Large intestine (tissue), 3 donors: ENCODE measurements at regions not wholly inside any gene's neighbourhood (a gene's known extent, or its start where the extent isn't known, plus 50 kb on each side); places are given as distances from the start of the nearest gene placed in this dataset.

ENCODE experiments used
- DNase-seq, 2 donors: peaks; one replicate each; pipeline versions ENCODE4 v3.0.0 to v3.0.0-alpha.2; 2013
- H3K27ac ChIP-seq: one replicate; pipeline ENCODE4 v1.5.1; 2013; ENCODE audit warnings: low read length
- H3K27me3 ChIP-seq: 2 replicates; pipeline ENCODE4 v1.6.1; 2013; ENCODE audit warnings: low read length; ENCODE audit not compliant: control insufficient read depth, insufficient read depth
- H3K36me3 ChIP-seq: 2 replicates; pipeline ENCODE4 v1.6.1; 2013; ENCODE audit warnings: low read length; ENCODE audit not compliant: control insufficient read depth, insufficient read depth
- H3K4me1 ChIP-seq: one replicate; pipeline ENCODE4 v1.6.1; 2013; ENCODE audit warnings: low read length; ENCODE audit not compliant: control insufficient read depth, insufficient read depth
- H3K4me3 ChIP-seq: one replicate; pipeline ENCODE4 v1.5.1; 2013; ENCODE audit warnings: low read length
- H3K9me3 ChIP-seq: one replicate; pipeline ENCODE4 v1.6.1; 2013; ENCODE audit warnings: mild to moderate bottlenecking, low read depth, low read length, moderate library complexity; ENCODE audit not compliant: control insufficient read depth
- WGBS: methylation state at CpG from one replicate; pipeline ENCODE4 v1.1.5; 2013; ENCODE audit warnings: low lambda C conversion rate; ENCODE audit not compliant: insufficient coverage; 5-methylcytosine and 5-hydroxymethylcytosine counted together

DNA sequence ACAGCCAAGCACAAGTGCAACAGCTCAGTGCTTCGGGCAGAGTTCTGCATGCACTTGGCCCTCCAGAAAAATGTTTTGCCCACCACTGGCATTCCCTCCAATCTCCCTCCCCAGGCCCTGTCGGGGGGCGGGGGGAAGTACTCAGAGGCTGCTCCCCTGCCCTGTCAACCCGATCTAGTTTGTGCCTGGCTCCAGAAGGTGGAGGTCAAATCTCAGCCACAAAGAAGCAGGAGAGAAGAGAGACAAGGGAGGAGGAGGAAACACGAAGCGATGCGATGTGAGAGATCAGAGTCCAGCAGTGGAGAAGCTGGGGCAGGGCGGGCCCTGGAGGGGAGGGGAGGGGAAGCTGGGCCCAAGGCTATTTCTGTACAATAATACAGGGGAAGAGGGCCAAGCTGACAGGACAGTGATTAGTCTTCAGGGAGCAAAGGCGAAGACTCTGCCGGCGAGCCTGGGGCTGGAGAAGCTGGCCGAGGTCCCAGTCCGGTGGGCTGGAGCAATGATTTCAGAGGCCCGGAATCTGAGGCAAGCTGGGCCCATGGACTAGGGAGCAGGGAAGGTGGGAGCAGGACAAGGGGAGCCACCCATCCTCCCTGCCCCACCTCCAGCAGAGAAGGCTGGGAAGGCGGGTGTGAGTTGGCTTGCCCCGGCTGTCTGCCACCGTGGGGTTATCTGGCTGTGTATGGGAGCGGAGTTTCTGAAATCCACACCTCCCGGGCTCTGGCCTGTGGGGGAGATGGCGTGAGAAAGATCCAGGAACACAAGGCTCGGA is 167.1 kb downstream of the EFNB1 start:
- peak overlapping the region; percentile 23 for H3K4me3 ChIP-seq
- no CpG with 5 or more reads among the region's 21 CpGs for WGBS
- no peaks in the 10 kb centered on the region for H3K27me3 ChIP-seq
- H3K36me3 ChIP-seq: no peaks in the 10 kb centered on the region
- H3K4me1 ChIP-seq: peaks cover 32% of the 10 kb centered on the region
- peak overlapping the region; percentile 89 for H3K27ac ChIP-seq
- no peaks in the 10 kb centered on the region for H3K9me3 ChIP-seq
- peak; percentile 63 to 88 for DNase-seq

DNA sequence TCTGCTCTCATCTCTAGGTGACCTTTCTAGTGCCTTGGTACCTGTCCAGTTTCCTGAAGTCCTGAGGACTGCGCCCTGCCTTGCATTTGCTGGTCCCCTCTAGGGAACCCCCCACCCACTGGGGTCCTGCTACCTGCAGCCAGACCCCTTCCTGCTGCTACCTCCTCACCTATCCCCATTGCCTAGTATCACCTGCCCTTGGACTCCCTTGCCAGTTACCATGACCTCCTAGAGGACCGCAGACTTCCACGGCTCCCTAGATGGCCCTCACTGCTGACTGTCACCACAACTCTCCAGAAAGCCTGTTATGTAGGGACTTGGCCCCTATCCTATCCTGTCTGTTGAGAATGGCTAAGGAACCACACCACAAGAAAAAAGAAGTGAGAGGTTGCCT is 166.6 kb downstream of the EFNB1 start:
- no peak for DNase-seq
- peak overlapping the region; percentile 89 for H3K27ac ChIP-seq
- no peaks in the 10 kb centered on the region for H3K36me3 ChIP-seq
- H3K4me1 ChIP-seq: peaks cover 35% of the 10 kb centered on the region
- no CpG with 5 or more reads among the region's 3 CpGs for WGBS
- H3K27me3 ChIP-seq: no peaks in the 10 kb centered on the region
- H3K4me3 ChIP-seq: no peak overlapping the region
- H3K9me3 ChIP-seq: no peaks in the 10 kb centered on the region

- Histone ChIP-seq H3K36me3 (no peaks in the 10 kb centered on the region), H3K4me1 (peaks cover 41% of the 10 kb centered on the region), H3K4me3 (no peak overlapping the region), H3K27ac (peak overlapping the region; percentile 89), H3K27me3 (no peaks in the 10 kb centered on the region), H3K9me3 (no peaks in the 10 kb centered on the region)
- no peak for DNase-seq
- no CpG with 5 or more reads among the region's 2 CpGs for WGBS
Measured at GRCh38 chrX:68994891-68995255, 166.1 kb downstream of the EFNB1 start.

DNA sequence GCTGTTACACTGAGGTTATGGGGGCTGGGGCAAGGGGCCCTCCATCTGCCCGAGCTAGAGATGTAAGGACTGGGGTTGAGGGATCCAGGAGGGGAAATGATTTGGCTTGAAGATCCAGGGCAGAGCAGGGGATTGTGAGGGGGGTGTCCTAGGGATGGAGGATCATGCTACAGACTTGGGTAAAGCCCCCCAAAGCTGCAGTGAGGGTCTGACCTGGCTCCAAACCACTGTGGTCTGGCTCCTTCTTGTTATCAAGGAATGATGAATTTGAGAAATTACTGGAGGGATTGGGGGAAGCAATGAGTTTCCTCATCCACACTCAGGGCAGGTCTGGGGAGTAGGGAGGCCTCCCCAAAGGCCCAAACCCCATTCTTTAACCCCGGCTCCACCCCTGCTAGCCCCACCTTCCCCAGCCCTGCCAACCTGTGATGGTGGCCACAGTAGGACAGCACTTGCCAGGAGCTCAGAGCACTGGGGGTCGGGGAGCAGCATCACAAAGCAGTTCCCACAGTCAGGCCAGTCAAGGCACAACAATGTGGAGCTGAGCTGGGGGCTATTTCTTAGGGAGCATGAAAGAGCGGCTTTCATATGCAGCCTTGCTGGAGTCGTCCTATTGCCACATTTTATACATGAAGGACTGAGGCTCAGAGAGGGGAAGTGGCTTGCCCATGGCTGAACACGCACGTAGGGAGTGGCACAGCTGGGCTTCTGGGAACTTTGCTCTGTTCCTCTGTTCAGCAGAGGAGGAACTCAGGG is 165.5 kb downstream of the EFNB1 start:
- no peaks in the 10 kb centered on the region for H3K9me3 ChIP-seq

DNA sequence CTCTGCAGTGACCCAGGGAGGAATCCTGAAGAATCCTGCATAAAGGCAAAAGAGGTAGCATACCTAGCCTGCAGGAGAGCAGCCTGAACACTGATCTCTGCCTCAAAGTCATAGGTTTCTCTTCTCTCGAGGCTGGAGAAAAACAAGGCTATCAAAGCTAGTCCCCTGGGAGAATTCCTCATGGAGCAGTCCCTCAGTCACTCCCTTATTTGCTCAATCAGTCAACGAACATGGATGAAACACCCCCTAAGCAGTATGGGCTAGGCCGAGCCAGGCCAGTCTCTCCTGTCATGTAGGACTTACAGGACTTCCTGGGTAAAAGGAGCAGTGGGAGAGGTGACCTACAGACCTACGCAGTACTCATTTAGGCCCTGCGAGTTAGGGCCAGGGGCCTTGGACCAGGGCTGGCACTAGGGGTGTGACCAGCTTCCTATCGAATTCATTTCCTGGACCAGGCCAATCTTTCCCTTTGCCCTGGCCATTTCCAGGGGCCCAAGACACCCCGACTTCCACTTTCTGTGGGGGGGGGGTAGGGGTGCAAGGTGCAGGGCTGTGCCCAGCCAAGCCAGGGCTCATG is 164.1 kb downstream of the EFNB1 start:
- H3K36me3 ChIP-seq: no peaks in the 10 kb centered on the region
- no peaks in the 10 kb centered on the region for H3K27me3 ChIP-seq
- no peaks in the 10 kb centered on the region for H3K9me3 ChIP-seq
- H3K4me3 ChIP-seq: no peak overlapping the region
- no peak overlapping the region for H3K27ac ChIP-seq
- peaks cover 45% of the 10 kb centered on the region for H3K4me1 ChIP-seq
- DNase-seq: no peak
- WGBS: no CpG with 5 or more reads among the region's 7 CpGs

More for the DNA sequence above, 165.5 kb downstream of the EFNB1 start:
- DNase-seq: no peak
- Histone ChIP-seq H3K27ac (no peak overlapping the region), H3K4me1 (peaks cover 45% of the 10 kb centered on the region), H3K27me3 (no peaks in the 10 kb centered on the region), H3K36me3 (no peaks in the 10 kb centered on the region), H3K4me3 (no peak overlapping the region)
- WGBS: no CpG with 5 or more reads among the region's 7 CpGs

GRCh38 chrX:68991691-68992345 is 163.0 kb downstream of the EFNB1 start:
- no peak overlapping the region for H3K27ac ChIP-seq
- H3K4me1 ChIP-seq: peaks cover 45% of the 10 kb centered on the region
- DNase-seq: no peak
- no peak overlapping the region for H3K4me3 ChIP-seq
- no peaks in the 10 kb centered on the region for H3K27me3 ChIP-seq
- WGBS: no CpG with 5 or more reads among the region's 3 CpGs
- H3K9me3 ChIP-seq: no peaks in the 10 kb centered on the region
- no peaks in the 10 kb centered on the region for H3K36me3 ChIP-seq

DNA sequence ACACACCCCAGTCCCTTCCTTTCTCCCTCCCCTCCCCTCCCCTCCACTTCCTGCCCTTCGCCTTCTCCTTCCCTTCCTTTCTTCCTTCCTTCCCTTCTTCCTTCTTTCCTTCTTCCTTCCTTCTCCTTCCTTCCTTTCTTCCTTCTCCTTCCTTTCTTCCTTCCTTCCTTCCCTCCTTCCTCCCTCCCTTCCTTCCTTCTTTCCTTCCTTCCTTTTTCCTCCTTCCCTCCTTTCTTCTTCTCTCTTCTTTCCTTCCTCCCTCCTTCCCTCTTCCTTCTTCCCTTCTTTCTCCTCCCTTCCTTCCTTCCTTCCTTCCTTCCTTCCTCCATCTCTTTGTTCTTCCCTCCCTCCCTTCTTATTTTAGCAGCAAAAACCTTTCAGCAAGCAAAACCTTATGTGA is 162.1 kb downstream of the EFNB1 start:
- Histone ChIP-seq H3K27me3 (no peaks in the 10 kb centered on the region), H3K36me3 (no peaks in the 10 kb centered on the region), H3K27ac (no peak overlapping the region), H3K9me3 (no peaks in the 10 kb centered on the region), H3K4me3 (no peak overlapping the region), H3K4me1 (peaks cover 38% of the 10 kb centered on the region)
- WGBS: no CpG with 5 or more reads among the region's 1 CpG
- no peak for DNase-seq

DNA sequence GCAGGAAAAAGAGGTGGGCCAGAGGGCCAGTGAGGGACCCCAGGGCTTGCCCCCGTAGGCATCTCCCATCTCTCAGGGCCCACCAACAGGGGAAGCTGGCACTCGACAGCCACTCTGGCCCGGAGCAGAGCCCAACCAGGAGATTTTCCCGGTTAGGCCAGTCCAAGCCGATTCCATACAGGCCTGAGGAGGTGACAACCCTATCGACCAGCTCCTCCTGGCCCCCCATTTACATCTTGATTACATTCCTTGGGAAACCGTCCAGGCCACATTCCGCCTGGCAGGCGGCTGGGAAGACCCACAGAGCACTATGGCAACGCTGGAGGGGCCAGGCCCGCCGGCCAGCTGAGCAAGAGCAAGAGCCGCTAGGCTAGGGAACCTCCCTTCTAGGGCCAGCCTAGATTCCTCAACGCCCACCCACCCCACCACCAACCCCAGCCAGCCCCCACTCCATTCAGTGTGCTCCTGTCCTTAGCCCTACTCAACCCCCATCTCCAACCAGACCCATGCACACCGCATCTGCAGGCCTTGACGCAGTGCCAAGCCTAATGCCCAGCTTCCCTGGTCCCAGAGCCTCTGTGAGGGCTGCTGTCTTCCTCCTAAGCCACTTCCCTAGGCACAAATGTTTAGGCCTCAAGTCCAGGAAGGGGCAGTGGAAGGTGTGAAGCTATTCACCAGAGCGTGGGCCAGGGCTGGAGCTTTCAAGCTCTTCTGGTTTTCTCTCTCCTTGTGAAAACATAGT is 161.2 kb downstream of the EFNB1 start:
- no peaks in the 10 kb centered on the region for H3K36me3 ChIP-seq
- no CpG with 5 or more reads among the region's 17 CpGs for WGBS
- no peak overlapping the region for H3K4me3 ChIP-seq
- DNase-seq: peak in 1 of 2 donors; percentile 43
- H3K9me3 ChIP-seq: no peaks in the 10 kb centered on the region
- H3K27me3 ChIP-seq: no peaks in the 10 kb centered on the region
- H3K4me1 ChIP-seq: peaks cover 29% of the 10 kb centered on the region
- H3K27ac ChIP-seq: no peak overlapping the region

DNA sequence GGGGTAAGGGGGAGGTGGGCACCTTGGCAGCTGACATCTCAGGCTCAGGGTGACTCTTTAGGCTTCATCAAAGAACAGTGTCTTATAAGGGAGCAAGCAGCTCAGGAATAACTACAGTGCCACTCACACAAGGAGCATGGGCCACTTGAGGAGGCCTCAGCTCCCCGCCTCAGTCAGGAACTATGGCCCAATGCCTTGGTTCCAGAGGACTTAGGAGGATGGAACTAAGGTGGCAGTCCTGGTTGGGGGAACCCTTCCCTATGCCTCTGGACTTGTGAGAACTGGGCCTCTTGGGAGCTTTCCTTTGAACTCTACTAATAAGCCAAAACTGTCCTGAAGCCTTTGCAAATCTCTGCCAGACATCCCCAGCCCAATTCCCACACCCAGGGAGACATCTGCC is 160.6 kb downstream of the EFNB1 start:
- Histone ChIP-seq H3K4me1 (peaks cover 24% of the 10 kb centered on the region), H3K9me3 (no peaks in the 10 kb centered on the region), H3K27me3 (no peaks in the 10 kb centered on the region), H3K36me3 (no peaks in the 10 kb centered on the region), H3K27ac (no peak overlapping the region), H3K4me3 (no peak overlapping the region)
- no CpG with 5 or more reads among the region's 1 CpG for WGBS
- DNase-seq: no peak

GRCh38 chrX:68988865-68989264 is 160.0 kb downstream of the EFNB1 start:
- DNase-seq: no peak
- Histone ChIP-seq H3K9me3 (no peaks in the 10 kb centered on the region), H3K27ac (no peak overlapping the region), H3K4me1 (peaks cover 21% of the 10 kb centered on the region), H3K4me3 (no peak overlapping the region), H3K27me3 (no peaks in the 10 kb centered on the region), H3K36me3 (no peaks in the 10 kb centered on the region)
- WGBS: no CpG with 5 or more reads among the region's 5 CpGs
